Lower leg skin (tissue), 4 donors: ENCODE measurements at regions not wholly inside any gene's neighbourhood (a gene's known extent, or its start where the extent isn't known, plus 50 kb on each side); places are given as distances from the start of the nearest gene placed in this dataset.
"Not testable (repeated sequence)": the region's sequence is repeated elsewhere in the genome, so short reads cannot be mapped to it uniquely, and the experiment has no call there.

Experiments
- DNase-seq, 2 donors: peaks; one replicate each; pipeline ENCODE4 v3.0.0-alpha.2; 2019; ENCODE audit warnings: low spot score in 2 of 2
- H3K4me3 ChIP-seq: fragments of 200-600 bp; sonication (generic); 2 replicates; pipeline ENCODE4 v1.5.1; 2017; ENCODE audit warnings: mild to moderate bottlenecking, low read depth; ENCODE audit not compliant: poor library complexity, severe bottlenecking
- CTCF ChIP-seq, 3 donors: fragments of 450-650 bp; IDR thresholded peaks; one replicate each; pipeline ENCODE4 v1.5.1; 2016; ENCODE audit warnings: antibody characterized with exemption in 3 of 3, mild to moderate bottlenecking in 3 of 3, moderate library complexity in 2 of 3
- POLR2A ChIP-seq, 2 donors: fragments of 450-650 bp; IDR thresholded peaks; one replicate each; pipeline ENCODE4 v1.6.1; 2016 to 2017; ENCODE audit warnings: antibody characterized with exemption in 2 of 2, mild to moderate bottlenecking in 1 of 2, moderate library complexity in 1 of 2
- WGBS, 2 donors: methylation state at CpG; one replicate each; pipeline ENCODE4 v1.1.5; 2018; 5-methylcytosine and 5-hydroxymethylcytosine counted together
- intact Hi-C: fragments of 100-400 bp; cut with DNase I; formaldehyde crosslinking; loops from one replicate; pipeline ENCODE4 v1.15.0; 2023; ENCODE audit warnings: low total_unique reads

GRCh38 chr10:90064295-90064694 is 362.9 kb downstream of the KIF20B start:
- 89 to 93% methylated on average over 1 of the region's 1 CpG for WGBS, 2 donors
- DNase-seq = no peak
- TF ChIP-seq POLR2A (IDR thresholded peaks at IDR 0.05) = no peak
- no peak for TF ChIP-seq CTCF (IDR thresholded peaks at IDR 0.05)
- H3K4me3 ChIP-seq = no peak overlapping the region
- intact Hi-C loops = no loop called here

- H3K4me3 ChIP-seq = no peak overlapping the region
- TF ChIP-seq POLR2A (IDR thresholded peaks at IDR 0.05) = no peak
- TF ChIP-seq CTCF (IDR thresholded peaks at IDR 0.05) = no peak
- WGBS, 2 donors = 24 to 43% methylated on average over 2 of the region's 2 CpGs
- DNase-seq = no peak
- intact Hi-C loops = no loop called here
Observed at GRCh38 chr10:90066435-90066834, 365.0 kb downstream of the KIF20B start.

DNA sequence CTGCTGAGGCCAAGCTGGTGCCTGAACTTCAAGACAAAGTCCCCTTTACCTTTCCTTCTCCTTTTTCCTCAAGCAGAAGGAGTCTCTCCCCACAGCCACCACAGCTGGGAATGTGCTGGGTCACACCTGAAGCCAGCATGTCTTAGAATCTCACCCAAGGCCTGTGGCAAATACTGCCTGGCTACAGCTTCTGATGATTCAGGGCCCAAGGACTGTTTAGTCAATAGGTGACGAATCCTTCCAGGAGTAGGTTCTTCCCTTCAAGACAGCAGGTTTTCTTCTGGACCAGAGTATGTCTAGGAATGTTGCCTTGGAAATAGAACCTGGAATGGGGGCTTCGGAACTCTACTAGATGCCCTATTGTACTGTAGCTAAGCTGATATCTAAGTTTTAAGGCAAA is 374.6 kb downstream of the KIF20B start:
- DNase-seq = no peak
- intact Hi-C loops = no loop called here
- H3K4me3 ChIP-seq = no peak overlapping the region
- 73 to 85% methylated on average over 2 of the region's 2 CpGs for WGBS, 2 donors
- no peak for TF ChIP-seq CTCF (IDR thresholded peaks at IDR 0.05)
- TF ChIP-seq POLR2A (IDR thresholded peaks at IDR 0.05) = no peak

DNA sequence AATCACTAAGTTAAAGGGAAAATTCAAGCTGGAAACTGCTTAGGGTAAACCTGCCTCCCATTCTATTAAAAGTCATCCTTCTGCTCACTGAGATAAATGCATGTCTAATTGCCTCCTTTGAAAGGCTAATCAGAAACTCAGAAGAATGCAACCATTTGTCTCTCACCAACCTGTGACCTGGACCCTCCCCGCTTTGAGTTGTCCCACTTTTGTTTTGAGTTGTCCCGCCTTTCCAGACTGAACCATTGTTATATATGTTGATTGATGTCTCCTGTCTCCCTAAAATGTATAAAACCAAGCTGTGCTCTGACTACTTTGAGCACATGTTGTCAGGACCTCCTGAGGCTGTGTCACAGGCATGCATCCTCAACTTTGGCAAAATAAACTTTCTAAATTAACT is 378.4 kb downstream of the KIF20B start:
- no peak overlapping the region for H3K4me3 ChIP-seq
- WGBS, 2 donors = 75 to 80% methylated on average over 2 of the region's 2 CpGs
- no peak for TF ChIP-seq POLR2A (IDR thresholded peaks at IDR 0.05)
- no peak for TF ChIP-seq CTCF (IDR thresholded peaks at IDR 0.05)
- intact Hi-C loops = no loop called here
- no peak for DNase-seq

DNA sequence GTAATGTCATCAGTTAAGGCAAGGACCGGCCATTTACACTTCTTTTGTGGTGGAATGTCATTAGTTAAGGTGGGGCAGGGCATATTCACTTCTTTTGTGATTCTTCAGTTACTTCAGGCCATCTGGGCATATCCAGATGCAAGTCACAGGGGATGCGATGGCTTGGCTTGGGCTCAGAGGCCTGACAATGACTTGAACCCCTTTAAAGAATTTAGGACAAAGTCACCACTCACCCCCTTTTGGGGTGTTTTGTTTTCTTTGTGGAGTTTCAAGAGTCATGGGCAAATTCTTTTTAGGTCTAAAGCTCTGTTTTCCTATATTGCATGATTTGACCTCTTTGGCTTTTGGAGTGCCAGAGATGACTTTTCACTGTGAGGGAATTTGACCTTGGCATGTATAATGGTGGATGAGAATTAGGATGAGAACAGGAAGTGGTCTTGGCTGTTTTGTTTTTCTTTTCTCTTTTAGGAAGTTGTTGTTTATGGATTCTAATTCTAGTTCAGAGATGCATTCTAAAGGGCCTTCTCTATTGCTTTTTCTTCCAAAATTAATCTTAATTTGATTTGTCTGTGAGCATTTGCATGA is 385.3 kb downstream of the KIF20B start:
- H3K4me3 ChIP-seq, intact Hi-C loops, DNase-seq: not testable (repeated sequence)
- WGBS, 2 donors = 83 to 86% methylated on average over 2 of the region's 2 CpGs

DNA sequence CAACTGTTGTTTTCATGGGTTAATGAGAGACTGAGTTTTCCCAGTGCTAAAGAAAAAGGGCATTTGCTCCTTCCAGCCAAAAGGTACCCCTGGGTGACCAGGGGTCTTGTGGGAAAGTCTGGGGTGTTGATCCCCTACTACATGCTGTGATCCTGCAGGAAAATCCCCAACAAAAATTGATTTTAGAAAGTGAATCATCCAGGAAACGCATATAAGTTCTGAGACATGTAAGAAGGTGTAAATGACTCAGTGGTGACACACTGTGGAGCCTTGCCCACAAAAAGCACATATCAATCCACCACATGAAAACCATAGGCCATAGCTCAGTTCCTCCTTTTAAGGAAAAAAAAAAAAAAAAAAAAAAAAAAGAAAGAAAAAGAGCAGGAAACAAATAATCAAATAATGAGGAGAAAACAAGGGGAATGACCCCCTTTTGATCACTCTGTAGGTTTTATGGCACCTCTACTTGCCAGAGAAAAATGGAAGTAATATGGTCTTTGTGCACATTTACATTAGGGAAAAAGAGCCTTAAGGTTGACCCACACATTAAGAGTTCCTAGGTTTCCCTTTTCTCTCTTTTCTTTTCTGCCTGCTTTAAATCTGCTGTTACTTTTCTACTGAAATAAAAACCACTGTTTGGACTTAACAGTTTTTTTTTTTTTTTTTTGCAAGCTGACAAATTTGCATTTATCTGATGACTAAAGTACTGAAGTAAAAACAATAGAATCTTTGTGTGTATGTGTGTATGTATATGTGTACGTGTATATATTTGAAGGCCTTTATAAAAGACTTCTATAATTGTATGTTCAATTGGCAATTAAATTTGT is 386.0 kb downstream of the KIF20B start:
- intact Hi-C loops = no loop called here
- H3K4me3 ChIP-seq = no peak overlapping the region
- no peak for DNase-seq
- WGBS, 2 donors = 50 to 74% methylated on average over 2 of the region's 2 CpGs
- TF ChIP-seq POLR2A (IDR thresholded peaks at IDR 0.05) = no peak
- no peak for TF ChIP-seq CTCF (IDR thresholded peaks at IDR 0.05)
